NOMO-1 (cell line): ENCODE measurements at regions not wholly inside any gene's neighbourhood (a gene's known extent, or its start where the extent isn't known, plus 50 kb on each side); places are given as distances from the start of the nearest gene placed in this dataset.
"Not testable (repeated sequence)": the region's sequence is repeated elsewhere in the genome, so short reads cannot be mapped to it uniquely, and the experiment has no call there.

Source experiments
- DNase-seq, 2 experiments: peaks; one replicate each; lab custom pipeline; 2025; ENCODE audit not compliant: unreplicated experiment in 2 of 2; lab: John Stamatoyannopoulos, UW

- DNase-seq = no peak
These were observed 1029.1 kb upstream of the ACO1 start for GRCh38 chr9:31355159-31355882.

- DNase-seq = no peak
These were observed 1028.5 kb upstream of the ACO1 start for GRCh38 chr9:31355965-31356364.

- DNase-seq = no peak
These were observed 1025.4 kb upstream of the ACO1 start for GRCh38 chr9:31359071-31359470.

- DNase-seq = no peak
These were observed 1020.3 kb upstream of the ACO1 start for GRCh38 chr9:31364171-31364570.

- DNase-seq = no peak
These were observed 1011.5 kb upstream of the ACO1 start for GRCh38 chr9:31372799-31373587.

- no peak for DNase-seq
These were observed 1007.1 kb upstream of the ACO1 start for GRCh38 chr9:31377358-31377757.

GRCh38 chr9:31388660-31389059 lies 995.8 kb upstream of the ACO1 start:
- DNase-seq = no peak

- DNase-seq = no peak
These were observed 995.4 kb upstream of the ACO1 start for GRCh38 chr9:31389075-31389474.

GRCh38 chr9:31390403-31391025 lies 993.9 kb upstream of the ACO1 start:
- no peak for DNase-seq

- DNase-seq = no peak
These were observed 991.2 kb upstream of the ACO1 start for GRCh38 chr9:31393240-31393639.

- no peak for DNase-seq
These were observed 990.4 kb upstream of the ACO1 start for GRCh38 chr9:31394015-31394473.

- no peak for DNase-seq
These were observed 972.4 kb upstream of the ACO1 start for GRCh38 chr9:31412081-31412480.

GRCh38 chr9:31415164-31415563 lies 969.3 kb upstream of the ACO1 start:
- no peak for DNase-seq

- DNase-seq = no peak
These were observed 966.0 kb upstream of the ACO1 start for GRCh38 chr9:31418419-31418818.

GRCh38 chr9:31443630-31444457 lies 940.6 kb upstream of the ACO1 start:
- not testable (repeated sequence) for DNase-seq

GRCh38 chr9:31445357-31445756 lies 939.1 kb upstream of the ACO1 start:
- DNase-seq = no peak

GRCh38 chr9:31445960-31446359 lies 938.5 kb upstream of the ACO1 start:
- no peak for DNase-seq

- no peak for DNase-seq
These were observed 917.4 kb upstream of the ACO1 start for GRCh38 chr9:31467075-31467474.

GRCh38 chr9:31470051-31470450 lies 914.4 kb upstream of the ACO1 start:
- no peak for DNase-seq

- DNase-seq = no peak
These were observed 913.4 kb upstream of the ACO1 start for GRCh38 chr9:31471010-31471409.

GRCh38 chr9:31486630-31487029 lies 897.8 kb upstream of the ACO1 start:
- DNase-seq = no peak
